ENCODE measurements at regions not wholly inside any gene's neighbourhood (a gene's known extent, or its start where the extent isn't known, plus 50 kb on each side); places are given as distances from the start of the nearest gene placed in this dataset.
A peak's percentile ranks its signal among the peaks of the same experiment; 100 is the strongest.
"Not testable (repeated sequence)": the region's sequence is repeated elsewhere in the genome, so short reads cannot be mapped to it uniquely, and the experiment has no call there.

- no peak for DNase-seq (ENCODE audit: low spot score)
These were observed 153.8 kb downstream of the DEPDC1B start for GRCh38 chr5:60546207-60546606.

DNA sequence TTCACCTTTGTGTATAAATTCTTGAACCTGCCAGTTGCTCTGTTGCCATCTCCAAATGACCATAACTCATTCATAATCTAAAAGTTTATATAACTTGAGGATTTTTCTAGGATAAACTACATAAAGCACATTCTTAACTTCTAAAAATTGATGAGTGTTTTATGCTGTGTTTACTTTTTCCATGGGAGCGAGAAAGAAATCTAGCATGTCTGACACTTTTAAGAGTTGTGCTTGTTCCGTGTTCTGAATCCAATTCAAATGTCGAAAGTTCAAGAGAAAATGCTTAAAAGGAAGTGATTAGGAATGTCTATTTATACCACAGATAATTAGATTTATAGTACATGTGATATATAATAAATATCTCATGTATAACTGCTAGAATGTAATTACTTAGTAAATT, 154.4 kb downstream of the DEPDC1B start:
- no peak for DNase-seq (ENCODE audit: low spot score)

- DNase-seq (ENCODE audit: low spot score): no peak
These were observed 155.8 kb downstream of the DEPDC1B start for GRCh38 chr5:60544142-60544541.

DNA sequence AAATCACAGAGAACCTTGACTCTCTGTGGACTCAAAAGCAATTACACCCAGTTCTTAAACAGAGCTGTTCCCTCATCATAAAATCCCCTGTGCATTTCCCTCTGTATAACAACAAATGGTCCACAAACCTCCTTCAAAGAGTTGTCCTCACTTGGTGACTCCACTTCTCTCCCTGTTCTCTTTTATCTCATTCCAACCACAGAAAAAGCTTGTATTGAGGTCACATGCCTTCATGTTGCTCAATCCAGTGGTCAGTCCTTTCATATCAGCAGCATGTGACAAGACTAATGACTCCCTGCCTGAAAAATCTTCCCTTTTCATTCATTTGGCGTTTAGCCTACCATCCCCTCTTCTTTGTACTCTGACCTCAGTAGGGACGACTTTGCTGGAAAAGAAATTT, 158.0 kb downstream of the DEPDC1B start:
- no peak for DNase-seq (ENCODE audit: low spot score)

GRCh38 chr5:60540856-60541805, 158.8 kb downstream of the DEPDC1B start:
- no peak for DNase-seq (ENCODE audit: low spot score)

- DNase-seq (ENCODE audit: low spot score): no peak
These were observed 160.8 kb downstream of the DEPDC1B start for GRCh38 chr5:60538955-60539866.

DNA sequence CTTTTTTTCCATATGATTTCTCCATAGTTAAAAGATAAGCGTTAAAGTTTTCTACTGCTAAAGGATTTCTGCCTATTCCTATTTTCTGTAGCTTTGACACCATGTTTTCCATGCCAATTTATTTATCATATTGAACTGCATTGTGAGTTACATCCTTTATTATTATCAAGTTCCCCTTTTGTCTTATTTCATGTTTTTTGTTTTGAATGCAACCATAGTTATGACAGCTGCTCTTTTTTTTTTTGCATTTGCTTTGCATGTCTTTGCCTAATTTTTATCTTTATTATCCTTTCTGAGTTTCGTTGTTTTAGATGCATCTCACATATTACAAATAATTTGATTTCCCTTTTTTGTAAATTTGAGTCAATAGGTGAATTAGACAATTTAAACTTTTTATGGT, 161.5 kb downstream of the DEPDC1B start:
- DNase-seq (ENCODE audit: low spot score): no peak

GRCh38 chr5:60535951-60536350, 164.0 kb downstream of the DEPDC1B start:
- no peak for DNase-seq (ENCODE audit: low spot score)

- no peak for DNase-seq (ENCODE audit: low spot score)
These were observed 164.8 kb downstream of the DEPDC1B start for GRCh38 chr5:60535198-60535597.

DNA sequence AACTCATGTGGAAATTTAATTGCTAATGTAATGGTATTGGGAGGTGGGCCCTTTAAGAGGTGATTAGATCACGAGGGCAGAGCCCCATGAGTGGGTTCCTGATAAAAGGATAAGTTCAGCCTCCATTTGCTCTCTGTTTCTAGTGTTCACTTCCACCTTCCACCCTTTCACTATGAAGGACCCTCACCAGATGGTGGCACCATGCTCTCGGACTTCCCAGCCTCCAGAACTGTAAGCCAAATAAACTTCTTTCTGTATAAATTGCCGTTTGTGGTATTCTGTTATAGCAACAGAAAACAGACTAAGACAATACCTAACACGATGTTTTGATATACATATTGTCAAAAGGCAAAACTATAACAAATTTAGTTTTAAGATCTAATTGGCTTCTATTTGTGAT, 166.2 kb downstream of the DEPDC1B start:
- no peak for DNase-seq (ENCODE audit: low spot score)

DNA sequence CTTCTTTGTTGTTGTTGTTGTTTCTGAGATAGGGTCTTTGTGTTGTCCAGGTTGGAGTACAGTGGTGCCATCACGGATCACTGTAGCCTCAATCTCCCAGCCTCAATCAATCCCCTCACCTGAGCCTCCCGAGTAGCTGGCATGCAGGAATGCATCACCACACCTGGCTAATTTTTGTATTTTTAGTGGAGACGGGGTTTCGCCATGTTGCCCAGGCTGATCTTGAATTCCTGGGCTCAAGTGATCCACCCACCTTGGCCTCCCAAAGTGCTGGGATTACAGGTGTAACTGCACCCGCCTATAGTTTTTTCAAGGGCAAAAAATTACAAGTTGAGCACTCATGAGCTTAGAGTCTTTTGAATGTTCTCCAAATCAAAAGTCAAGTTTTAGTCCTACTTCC, 167.2 kb downstream of the DEPDC1B start:
- DNase-seq (ENCODE audit: low spot score): not testable (repeated sequence)

DNA sequence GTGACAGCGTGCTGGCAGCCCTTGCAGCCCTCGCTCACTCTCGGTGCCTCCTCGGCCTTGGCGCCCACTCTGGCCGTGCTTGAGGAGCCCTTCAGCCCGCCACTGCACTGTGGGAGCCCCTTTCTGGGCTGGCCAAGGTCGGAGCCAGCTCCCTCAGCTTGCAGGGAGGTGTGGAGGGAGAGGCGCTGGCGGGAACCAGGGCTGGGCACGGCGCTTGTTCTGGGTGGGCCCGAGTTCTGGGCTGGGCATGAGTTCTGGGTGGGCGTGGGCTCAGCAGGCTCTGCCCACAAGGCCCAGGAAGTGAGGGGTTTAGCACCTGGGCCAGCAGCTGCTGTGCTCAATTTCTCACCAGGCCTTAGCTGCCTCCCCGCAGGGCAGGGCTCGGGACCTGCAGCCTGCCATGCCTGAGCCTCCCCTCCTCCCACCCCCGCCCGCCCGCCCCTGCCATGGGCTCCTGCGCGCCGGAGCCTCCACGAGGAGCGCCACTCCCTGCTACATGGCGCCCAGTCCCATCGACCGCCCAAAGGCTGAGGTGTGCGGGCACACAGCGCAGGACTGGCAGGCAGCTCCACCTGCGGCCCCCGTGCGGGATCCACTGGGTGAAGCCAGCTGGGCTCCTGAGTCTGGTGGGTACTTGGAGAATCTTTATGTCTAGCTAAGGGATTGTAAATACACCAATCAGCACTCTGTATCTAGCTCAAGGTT, 169.7 kb downstream of the DEPDC1B start:
- DNase-seq (ENCODE audit: low spot score): not testable (repeated sequence)

GRCh38 chr5:60529001-60529400, 171.0 kb downstream of the DEPDC1B start:
- DNase-seq (ENCODE audit: low spot score): no peak

DNA sequence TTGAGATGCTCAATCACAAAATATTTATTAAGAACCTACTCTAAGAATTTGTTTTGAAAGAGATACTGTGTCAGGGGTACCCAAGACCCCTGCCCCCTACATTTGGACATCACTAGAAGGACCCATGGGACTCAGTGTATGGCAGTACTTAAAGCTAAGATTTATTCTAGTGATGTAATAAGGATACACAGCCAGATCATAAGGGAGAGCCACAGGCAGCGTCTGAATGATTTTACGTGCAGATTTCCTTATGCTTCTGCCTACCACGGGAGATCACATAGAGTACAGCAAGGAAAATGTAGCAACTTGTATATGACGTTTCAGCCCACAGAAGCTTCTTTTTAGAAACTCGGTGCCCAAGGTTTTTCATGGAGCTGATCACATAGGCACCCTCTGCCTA, 172.9 kb downstream of the DEPDC1B start:
- DNase-seq (ENCODE audit: low spot score): no peak

- DNase-seq (ENCODE audit: low spot score): no peak
These were observed 173.6 kb downstream of the DEPDC1B start for GRCh38 chr5:60526336-60526875.

DNA sequence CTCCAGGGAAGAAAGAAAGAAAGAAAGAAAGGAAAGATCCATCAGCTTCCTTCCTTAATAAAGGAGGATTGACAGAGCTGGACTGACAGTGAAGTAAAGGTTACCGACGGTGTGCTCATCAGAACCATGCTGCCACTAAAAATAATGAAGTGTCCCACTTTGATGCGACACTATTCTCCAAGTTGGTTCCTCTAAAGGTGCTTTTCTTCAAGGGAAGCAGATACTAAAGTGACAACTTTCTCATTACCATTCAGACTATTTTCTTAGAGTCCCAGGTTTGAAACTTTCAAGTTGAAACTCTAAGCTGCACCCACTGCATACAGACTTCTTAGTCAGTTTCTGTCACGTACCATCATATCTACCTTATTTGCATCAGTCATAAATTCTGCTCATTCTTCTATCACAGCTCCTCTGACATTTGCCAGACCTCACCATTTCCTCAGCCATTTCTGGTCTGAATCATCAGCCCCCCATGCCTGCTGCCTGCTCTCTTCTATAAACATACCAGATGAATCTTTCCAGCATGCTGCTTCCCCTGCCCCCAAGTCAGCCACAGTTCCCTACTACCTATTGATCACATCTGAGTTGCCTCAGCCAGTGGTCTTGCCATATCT, 177.6 kb downstream of the DEPDC1B start:
- DNase-seq (ENCODE audit: low spot score): peak; percentile 22

GRCh38 chr5:60521376-60522291, 178.3 kb downstream of the DEPDC1B start:
- no peak for DNase-seq (ENCODE audit: low spot score)

DNA sequence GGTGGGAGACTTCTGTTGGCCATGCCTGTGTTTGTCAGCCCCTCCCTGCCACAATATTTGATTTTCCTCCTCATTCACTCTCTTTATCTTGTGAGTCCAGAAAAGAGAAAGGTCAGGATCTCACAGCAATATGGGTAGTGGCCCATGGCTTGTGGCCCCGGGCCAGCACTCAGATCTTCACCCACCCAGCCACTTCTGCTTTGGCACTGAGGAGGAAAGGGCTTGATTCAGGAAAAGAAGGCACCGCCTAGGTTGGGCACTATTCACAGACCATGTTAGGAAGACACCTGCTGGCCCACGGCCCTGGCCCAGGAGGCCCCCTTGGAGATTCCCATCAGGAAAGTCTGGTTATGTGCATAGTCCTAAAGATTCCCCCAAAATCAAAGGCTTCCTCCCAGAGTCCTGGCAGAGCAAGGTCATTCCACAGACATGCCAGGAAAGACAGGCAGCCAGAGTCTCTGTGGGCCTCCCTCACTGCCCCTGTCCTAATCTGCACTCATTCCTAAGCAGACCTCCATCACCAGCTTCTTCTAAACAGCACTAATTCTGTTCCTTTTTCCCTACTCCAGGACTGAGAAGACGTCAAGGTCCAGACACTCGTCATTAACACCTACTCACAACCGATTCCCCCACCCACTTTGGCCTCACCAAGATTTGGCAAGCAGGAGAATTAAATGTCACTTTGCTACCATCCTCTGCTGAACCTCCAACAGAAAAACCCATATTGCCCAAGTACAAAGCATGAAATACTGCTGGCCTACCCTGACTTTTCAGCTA, 179.3 kb downstream of the DEPDC1B start:
- no peak for DNase-seq (ENCODE audit: low spot score)

DNA sequence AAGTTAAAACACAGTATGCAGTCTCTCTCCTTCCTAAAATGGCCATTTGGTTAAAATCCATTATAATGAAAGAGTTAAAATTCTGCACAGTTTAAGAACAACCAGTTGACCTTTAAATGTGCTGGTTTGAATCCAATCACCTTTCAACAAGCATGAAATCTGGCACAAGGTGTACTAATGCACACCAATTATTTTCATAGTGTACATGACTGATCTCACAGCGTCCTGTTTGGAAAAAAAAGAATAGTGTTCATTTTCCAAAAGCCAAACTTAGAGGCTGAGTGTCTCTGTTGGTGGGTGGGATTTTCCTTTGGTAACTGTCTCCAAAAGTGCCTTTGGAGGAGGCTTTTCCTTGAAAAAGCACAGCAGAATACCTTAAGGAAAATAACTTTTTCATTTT, 180.6 kb downstream of the DEPDC1B start:
- no peak for DNase-seq (ENCODE audit: low spot score)
